NCI-H2171 (cell line): ENCODE measurements at regions not wholly inside any gene's neighbourhood (a gene's known extent, or its start where the extent isn't known, plus 50 kb on each side); places are given as distances from the start of the nearest gene placed in this dataset.

Source experiments
- DNase-seq: peaks from one replicate; lab custom pipeline; 2025; lab: John Stamatoyannopoulos, UW

- DNase-seq, result no peak
Measured at GRCh38 chr13:90533866-90534265, 813.6 kb upstream of the MIR17HG start.

- DNase-seq, result no peak
Measured at GRCh38 chr13:90534617-90535370, 812.7 kb upstream of the MIR17HG start.

- no peak for DNase-seq
Measured at GRCh38 chr13:90535421-90535820, 812.1 kb upstream of the MIR17HG start.

- no peak for DNase-seq
Measured at GRCh38 chr13:90538063-90538462, 809.4 kb upstream of the MIR17HG start.

GRCh38 chr13:90541346-90541745 lies 806.1 kb upstream of the MIR17HG start:
- DNase-seq, result no peak

- DNase-seq, result no peak
Measured at GRCh38 chr13:90542959-90543505, 804.5 kb upstream of the MIR17HG start.

- DNase-seq, result no peak
Measured at GRCh38 chr13:90545070-90545840, 802.2 kb upstream of the MIR17HG start.

GRCh38 chr13:90547272-90547790 lies 800.2 kb upstream of the MIR17HG start:
- DNase-seq, result no peak

GRCh38 chr13:90551253-90551652 lies 796.2 kb upstream of the MIR17HG start:
- no peak for DNase-seq

- no peak for DNase-seq
Measured at GRCh38 chr13:90552702-90553101, 794.8 kb upstream of the MIR17HG start.

GRCh38 chr13:90553159-90553558 lies 794.3 kb upstream of the MIR17HG start:
- no peak for DNase-seq

GRCh38 chr13:90557626-90558025 lies 789.9 kb upstream of the MIR17HG start:
- no peak for DNase-seq

GRCh38 chr13:90562443-90562842 lies 785.0 kb upstream of the MIR17HG start:
- DNase-seq, result no peak

- no peak for DNase-seq
Measured at GRCh38 chr13:90564096-90564495, 783.4 kb upstream of the MIR17HG start.

- no peak for DNase-seq
Measured at GRCh38 chr13:90564566-90564965, 782.9 kb upstream of the MIR17HG start.

GRCh38 chr13:90565985-90566713 lies 781.3 kb upstream of the MIR17HG start:
- DNase-seq, result no peak

- no peak for DNase-seq
Measured at GRCh38 chr13:90568165-90568564, 779.3 kb upstream of the MIR17HG start.

- DNase-seq, result no peak
Measured at GRCh38 chr13:90576067-90576466, 771.4 kb upstream of the MIR17HG start.

GRCh38 chr13:90577726-90578125 lies 769.8 kb upstream of the MIR17HG start:
- DNase-seq, result no peak

GRCh38 chr13:90585392-90585791 lies 762.1 kb upstream of the MIR17HG start:
- no peak for DNase-seq

- no peak for DNase-seq
Measured at GRCh38 chr13:90591260-90591926, 756.1 kb upstream of the MIR17HG start.

- no peak for DNase-seq
Measured at GRCh38 chr13:90591927-90592268, 755.6 kb upstream of the MIR17HG start.
